GM18505 (cell line): ENCODE measurements at regions not wholly inside any gene's neighbourhood (a gene's known extent, or its start where the extent isn't known, plus 50 kb on each side); places are given as distances from the start of the nearest gene placed in this dataset.

Source experiments
- ATAC-seq: cut with Tn5 transposase; IDR thresholded peaks from one replicate; pipeline ENCODE4 v1.9.1; 2021; ENCODE audit not compliant: unreplicated experiment
- POLR2A ChIP-seq: IDR thresholded peaks from 4 replicates; pipeline ENCODE4 v1.6.1; 2011; ENCODE audit warnings: borderline replicate concordance; ENCODE audit not compliant: insufficient read depth, insufficient read length; ENCODE audit errors: extremely low read depth

- no peak for ATAC-seq
- TF ChIP-seq POLR2A, result no peak
These were observed 175.5 kb upstream of the ADGRL3 start for GRCh38 chr4:61024610-61025009.

- no peak for ATAC-seq
These were observed 172.2 kb upstream of the ADGRL3 start for GRCh38 chr4:61027939-61028338.

GRCh38 chr4:61036071-61036684 lies 163.9 kb upstream of the ADGRL3 start:
- ATAC-seq, result no peak
- no peak for TF ChIP-seq POLR2A

More at GRCh38 chr4:61027939-61028338, 172.2 kb upstream of the ADGRL3 start:
- no peak for TF ChIP-seq POLR2A

GRCh38 chr4:61041527-61041926 lies 158.6 kb upstream of the ADGRL3 start:
- ATAC-seq, result no peak
- no peak for TF ChIP-seq POLR2A

- no peak for ATAC-seq
- TF ChIP-seq POLR2A, result no peak
These were observed 155.3 kb upstream of the ADGRL3 start for GRCh38 chr4:61044837-61045236.

GRCh38 chr4:61049018-61049417 lies 151.1 kb upstream of the ADGRL3 start:
- no peak for TF ChIP-seq POLR2A
- ATAC-seq, result no peak

- no peak for ATAC-seq
- no peak for TF ChIP-seq POLR2A
These were observed 132.7 kb upstream of the ADGRL3 start for GRCh38 chr4:61067381-61067780.

- no peak for TF ChIP-seq POLR2A
- ATAC-seq, result no peak
These were observed 132.1 kb upstream of the ADGRL3 start for GRCh38 chr4:61068060-61068459.

GRCh38 chr4:61068745-61069144 lies 131.4 kb upstream of the ADGRL3 start:
- no peak for ATAC-seq

GRCh38 chr4:61070269-61070668 lies 129.9 kb upstream of the ADGRL3 start:
- no peak for TF ChIP-seq POLR2A
- no peak for ATAC-seq

More at GRCh38 chr4:61068745-61069144, 131.4 kb upstream of the ADGRL3 start:
- no peak for TF ChIP-seq POLR2A

- TF ChIP-seq POLR2A, result no peak
- no peak for ATAC-seq
These were observed 120.7 kb upstream of the ADGRL3 start for GRCh38 chr4:61079427-61079826.

GRCh38 chr4:61079976-61080375 lies 120.2 kb upstream of the ADGRL3 start:
- ATAC-seq, result no peak

GRCh38 chr4:61085534-61085933 lies 114.6 kb upstream of the ADGRL3 start:
- ATAC-seq, result no peak
- TF ChIP-seq POLR2A, result no peak

More at GRCh38 chr4:61079976-61080375, 120.2 kb upstream of the ADGRL3 start:
- no peak for TF ChIP-seq POLR2A

- no peak for TF ChIP-seq POLR2A
- no peak for ATAC-seq
These were observed 113.8 kb upstream of the ADGRL3 start for GRCh38 chr4:61086357-61086756.

GRCh38 chr4:61086979-61087378 lies 113.1 kb upstream of the ADGRL3 start:
- no peak for ATAC-seq
- TF ChIP-seq POLR2A, result no peak

GRCh38 chr4:61094854-61095598 lies 105.1 kb upstream of the ADGRL3 start:
- ATAC-seq, result no peak
- no peak for TF ChIP-seq POLR2A
